Panc1 (cell line): ENCODE measurements at regions not wholly inside any gene's neighbourhood (a gene's known extent, or its start where the extent isn't known, plus 50 kb on each side); places are given as distances from the start of the nearest gene placed in this dataset.

Experiments
- ATAC-seq: fragments of 200-7000 bp; cut with Tn5 transposase; 2 replicates; pipeline ENCODE4 v1.9.1; 2020; ENCODE audit warnings: mild to moderate bottlenecking, moderate library complexity
- BruUV-seq: library from RNA; stranded (reverse); fragments of 400-500 nt; replicated peaks from 2 replicates; lab custom pipeline; 2021; lab: Mats Ljungman, UMichigan
- CTCF ChIA-PET: fragments of 300-600 bp; sonication (Branson Sonifier 250); formaldehyde crosslinking; loops from one replicate; lab custom pipeline; 2022; ENCODE audit warnings: antibody characterized with exemption; lab: Charles Lee
- POLR2A ChIA-PET: fragments of 300-600 bp; sonication (Branson Sonifier 250); formaldehyde crosslinking; loops from one replicate; lab custom pipeline; 2022; ENCODE audit warnings: antibody characterized with exemption; lab: Charles Lee
- DNase-seq: peaks from one replicate; pipeline ENCODE4 v3.0.0-alpha.2; 2010; ENCODE audit warnings: low read depth, low spot score
- H3K27ac ChIP-seq: 2 replicates; pipeline ENCODE4 v1.5.1; 2011; ENCODE audit warnings: mild to moderate bottlenecking, low read length, inconsistent platforms
- H3K27me3 ChIP-seq: fragments of 200-500 bp; sonication (Bioruptor generic); 2 replicates; pipeline ENCODE4 v1.6.0; 2014; ENCODE audit warnings: low read length, inconsistent platforms; ENCODE audit not compliant: control insufficient read depth, insufficient read depth
- H3K36me3 ChIP-seq: fragments of 200-500 bp; sonication (Bioruptor generic); 2 replicates; pipeline ENCODE4 v1.5.1; 2014; ENCODE audit warnings: inconsistent platforms, mild to moderate bottlenecking, low read length, moderate library complexity; ENCODE audit not compliant: control insufficient read depth, insufficient read depth
- H3K4me1 ChIP-seq: 2 replicates; pipeline ENCODE4 v1.5.1; 2011; ENCODE audit warnings: inconsistent platforms, mild to moderate bottlenecking, low read length, moderate library complexity; ENCODE audit not compliant: control insufficient read depth, insufficient read depth
- H3K4me3 ChIP-seq, 2 experiments: 2 replicates each; pipeline ENCODE4 v1.5.1; 2011 to 2012; ENCODE audit warnings: low read depth in 2 of 2, low read length in 2 of 2, mild to moderate bottlenecking in 2 of 2, inconsistent platforms in 1 of 2, moderate library complexity in 1 of 2
- H3K9me3 ChIP-seq: fragments of 200-500 bp; sonication (Bioruptor generic); 2 replicates; pipeline ENCODE4 v1.5.1; 2014; ENCODE audit warnings: low read depth, mild to moderate bottlenecking, inconsistent platforms, low read length, moderate library complexity; ENCODE audit not compliant: control insufficient read depth, insufficient read depth
- CTCF ChIP-seq: fragments of 450-650 bp; IDR thresholded peaks from 2 replicates; pipeline ENCODE4 v1.5.1; 2017; ENCODE audit warnings: mild to moderate bottlenecking
- POLR2AphosphoS5 ChIP-seq: IDR thresholded peaks from 2 replicates; pipeline ENCODE4 v1.6.1; 2012; ENCODE audit warnings: mild to moderate bottlenecking, low read depth, low read length, moderate library complexity
- REST ChIP-seq, 2 experiments: IDR thresholded peaks; 2 replicates each; pipeline ENCODE4 v1.6.1; 2011 to 2012; ENCODE audit warnings: low read depth in 2 of 2, control low read depth in 1 of 2, low read length in 1 of 2, mild to moderate bottlenecking in 1 of 2, moderate library complexity in 1 of 2; ENCODE audit not compliant: insufficient read depth in 1 of 2
- SIN3A ChIP-seq: IDR thresholded peaks from 2 replicates; pipeline ENCODE4 v1.6.1; 2012; ENCODE audit warnings: low read depth, mild to moderate bottlenecking, low read length, moderate library complexity, borderline replicate concordance; ENCODE audit not compliant: insufficient read depth
- TCF7L2 ChIP-seq: IDR thresholded peaks from 2 replicates; pipeline ENCODE4 v1.6.1; 2011; ENCODE audit warnings: mild to moderate bottlenecking, low read depth, low read length, inconsistent platforms
- in situ Hi-C: cut with HindIII; loops from 2 replicates; pipeline ENCODE4 v1.10.0; 2016; ENCODE audit warnings: low sequenced_read_pairs, low pct_unique_long_range_greater_than_20kb
- intact Hi-C: fragments of 100-400 bp; cut with micrococcal nuclease; formaldehyde crosslinking; loops from one replicate; pipeline ENCODE4 v1.10.0; 2022; ENCODE audit not compliant: unreplicated experiment

GRCh38 chr5:36765876-36766275 is 110.7 kb upstream of the NIPBL start:
- CTCF ChIA-PET = no interaction called here
- Histone ChIP-seq H3K27ac (no peak overlapping the region), H3K4me3 (no peak overlapping the region), H3K36me3 (no peaks in the 10 kb centered on the region), H3K4me1 (no peaks in the 10 kb centered on the region), H3K9me3 (no peaks in the 10 kb centered on the region), H3K27me3 (peaks cover 3% of the 10 kb centered on the region)
- POLR2A ChIA-PET = no interaction called here
- BruUV-seq = no TSS peak
- no peak for DNase-seq
- intact Hi-C loops = no loop called here
- in situ Hi-C loops = no loop called here
- no peak for ATAC-seq
- no peak for TF ChIP-seq REST (IDR thresholded peaks at IDR 0.05; ENCODE audit: insufficient read depth in 1 of 2, low read depth in 2 of 2, low read length in 1 of 2)
- no peak for TF ChIP-seq SIN3A
- TF ChIP-seq TCF7L2 = no peak
- no peak for TF ChIP-seq CTCF
- TF ChIP-seq POLR2AphosphoS5 = no peak

- Histone ChIP-seq H3K9me3 (no peaks in the 10 kb centered on the region), H3K36me3 (no peaks in the 10 kb centered on the region), H3K27ac (no peak overlapping the region), H3K4me1 (no peaks in the 10 kb centered on the region), H3K4me3 (no peak overlapping the region), H3K27me3 (peaks cover 3% of the 10 kb centered on the region)
- TF ChIP-seq TCF7L2 (no peak), CTCF (no peak), SIN3A (no peak), POLR2AphosphoS5 (no peak), REST (IDR thresholded peaks at IDR 0.05; ENCODE audit: insufficient read depth in 1 of 2, low read depth in 2 of 2, low read length in 1 of 2) (no peak)
- ATAC-seq = no peak
- DNase-seq = no peak
- POLR2A ChIA-PET = no interaction called here
- intact Hi-C loops (no loop called here), in situ Hi-C loops (no loop called here)
- CTCF ChIA-PET = no interaction called here
- BruUV-seq = no TSS peak
Observed at GRCh38 chr5:36766981-36767380, 109.6 kb upstream of the NIPBL start.
